GM12892 (cell line): ENCODE measurements at regions not wholly inside any gene's neighbourhood (a gene's known extent, or its start where the extent isn't known, plus 50 kb on each side); places are given as distances from the start of the nearest gene placed in this dataset.

Experiments
- POLR2A ChIP-seq: IDR thresholded peaks from 2 replicates; pipeline ENCODE4 v1.6.1; 2011; ENCODE audit warnings: low read depth, low read length, control low read depth
- POLR2AphosphoS5 ChIP-seq: IDR thresholded peaks from 2 replicates; pipeline ENCODE4 v1.6.1; 2011; ENCODE audit warnings: low read depth, low read length, control low read depth

GRCh38 chr15:70585707-70586034 lies 177.7 kb downstream of the UACA start:
- no peak for TF ChIP-seq POLR2AphosphoS5
- no peak for TF ChIP-seq POLR2A
